Sciatic nerve (tissue), 2 donors: ENCODE measurements at regions not wholly inside any gene's neighbourhood (a gene's known extent, or its start where the extent isn't known, plus 50 kb on each side); places are given as distances from the start of the nearest gene placed in this dataset.

Experiments
- ATAC-seq: fragments of 200-7000 bp; cut with Tn5 transposase; one replicate; pipeline ENCODE4 v1.9.1; 2020; ENCODE audit warnings: mild to moderate bottlenecking, moderate library complexity
- DNase-seq: peaks from one replicate; pipeline ENCODE4 v3.0.0-alpha.2; 2020; ENCODE audit warnings: low spot score
- intact Hi-C: fragments of 100-400 bp; cut with DNase I; formaldehyde crosslinking; loops from one replicate; pipeline ENCODE4 v1.14.2; 2022
- donor health status: DM: no; HTN: no; CAD: no.
- donor health status: DM: no; HTN: no; CAD: no.

GRCh38 chr2:143954186-143954585 is 565.7 kb downstream of the ZEB2 start:
- no peak for ATAC-seq
- intact Hi-C loops, result no loop called here
- no peak for DNase-seq

GRCh38 chr2:143953451-143954030 is 566.4 kb downstream of the ZEB2 start:
- intact Hi-C loops, result no loop called here
- no peak for ATAC-seq
- no peak for DNase-seq

- DNase-seq, result no peak
- intact Hi-C loops, result no loop called here
- ATAC-seq, result no peak
Observed at GRCh38 chr2:143952536-143952935, 567.4 kb downstream of the ZEB2 start.

GRCh38 chr2:143950704-143951103 is 569.2 kb downstream of the ZEB2 start:
- ATAC-seq (no peak), DNase-seq (no peak)
- intact Hi-C loops, result no loop called here

- DNase-seq (no peak), ATAC-seq (no peak)
- intact Hi-C loops, result no loop called here
Observed at GRCh38 chr2:143949121-143949848, 570.6 kb downstream of the ZEB2 start.

GRCh38 chr2:143948710-143949109 is 571.2 kb downstream of the ZEB2 start:
- no peak for DNase-seq
- intact Hi-C loops, result no loop called here
- no peak for ATAC-seq

- ATAC-seq (no peak), DNase-seq (no peak)
- intact Hi-C loops, result no loop called here
Observed at GRCh38 chr2:143946436-143947391, 573.2 kb downstream of the ZEB2 start.

GRCh38 chr2:143942486-143942885 is 577.4 kb downstream of the ZEB2 start:
- no peak for DNase-seq
- intact Hi-C loops, result no loop called here
- no peak for ATAC-seq

- ATAC-seq (no peak), DNase-seq (no peak)
- intact Hi-C loops, result no loop called here
Observed at GRCh38 chr2:143940720-143941119, 579.2 kb downstream of the ZEB2 start.

GRCh38 chr2:143939626-143940330 is 580.1 kb downstream of the ZEB2 start:
- no peak for DNase-seq
- no peak for ATAC-seq
- intact Hi-C loops, result no loop called here

GRCh38 chr2:143937723-143938350 is 582.1 kb downstream of the ZEB2 start:
- no peak for DNase-seq
- intact Hi-C loops, result no loop called here
- ATAC-seq, result peak; percentile 31

- intact Hi-C loops, result no loop called here
- peak; percentile 73 for ATAC-seq
- peak; percentile 68 for DNase-seq
Observed at GRCh38 chr2:143936848-143937722, 582.8 kb downstream of the ZEB2 start.

GRCh38 chr2:143936538-143936847 is 583.4 kb downstream of the ZEB2 start:
- no peak for ATAC-seq
- intact Hi-C loops, result no loop called here

GRCh38 chr2:143935482-143935752 is 584.5 kb downstream of the ZEB2 start:
- intact Hi-C loops, result no loop called here
- no peak for ATAC-seq
- DNase-seq, result no peak

More at GRCh38 chr2:143936538-143936847, 583.4 kb downstream of the ZEB2 start:
- DNase-seq, result no peak

- intact Hi-C loops, result no loop called here
- no peak for ATAC-seq
- DNase-seq, result no peak
Observed at GRCh38 chr2:143934626-143935481, 585.1 kb downstream of the ZEB2 start.

GRCh38 chr2:143933946-143934569 is 585.9 kb downstream of the ZEB2 start:
- no peak for DNase-seq
- intact Hi-C loops, result no loop called here
- ATAC-seq, result no peak

- intact Hi-C loops, result no loop called here
- DNase-seq (no peak), ATAC-seq (no peak)
Observed at GRCh38 chr2:143930891-143931290, 589.0 kb downstream of the ZEB2 start.
